Naive thymus-derived CD4-positive, alpha-beta T cell (primary cell): ENCODE measurements at regions not wholly inside any gene's neighbourhood (a gene's known extent, or its start where the extent isn't known, plus 50 kb on each side); places are given as distances from the start of the nearest gene placed in this dataset.
"Not testable (repeated sequence)": the region's sequence is repeated elsewhere in the genome, so short reads cannot be mapped to it uniquely, and the experiment has no call there.

ENCODE experiments used
- ATAC-seq: fragments of 150-1000 bp; cut with Tn5 transposase; 2 replicates; pipeline ENCODE4 v1.10.0; 2021; ENCODE audit warnings: mild to moderate bottlenecking, moderate library complexity
- CTCF ChIA-PET: fragments of 350-600 bp; sonication (Branson Sonifier 250); formaldehyde crosslinking; loops from one replicate; lab custom pipeline; 2021; ENCODE audit warnings: antibody characterized with exemption; lab: Charles Lee
- POLR2A ChIA-PET: fragments of 350-600 bp; sonication (Branson Sonifier 250); formaldehyde crosslinking; loops from one replicate; lab custom pipeline; 2021; ENCODE audit warnings: antibody characterized with exemption, inconsistent platforms; lab: Charles Lee
- DNase-seq, 9 donors: peaks; one replicate each; pipeline versions ENCODE4 v3.0.0 to v3.0.0-alpha.2; 2020 to 2022; ENCODE audit warnings: mixed read lengths in 1 of 9
- H3K27ac ChIP-seq: one replicate; pipeline ENCODE4 v1.7.0; 2013; ENCODE audit warnings: mild to moderate bottlenecking, low read depth, low read length, moderate library complexity
- H3K27me3 ChIP-seq, 2 donors: one replicate each; pipeline ENCODE4 v1.7.0; 2013; ENCODE audit warnings: low read length in 2 of 2, mild to moderate bottlenecking in 2 of 2, moderate library complexity in 2 of 2; ENCODE audit not compliant: control insufficient read depth in 2 of 2, insufficient read depth in 2 of 2
- H3K36me3 ChIP-seq, 3 experiments: 1 replicate in 2 of 3; 2 replicates in 1 of 3; pipeline ENCODE4 v1.7.0; 2013; ENCODE audit warnings: low read length in 3 of 3, mild to moderate bottlenecking in 3 of 3, moderate library complexity in 1 of 3; ENCODE audit not compliant: insufficient read depth in 3 of 3, control insufficient read depth in 2 of 3
- H3K4me1 ChIP-seq, 2 donors: one replicate each; pipeline ENCODE4 v1.7.0; 2013; ENCODE audit warnings: low read length in 2 of 2, mild to moderate bottlenecking in 2 of 2, moderate library complexity in 1 of 2; ENCODE audit not compliant: control insufficient read depth in 2 of 2, insufficient read depth in 2 of 2
- H3K4me3 ChIP-seq: 2 replicates; pipeline ENCODE4 v1.7.0; 2013; ENCODE audit warnings: mild to moderate bottlenecking, low read length
- H3K9me3 ChIP-seq, 3 experiments: 1 replicate in 2 of 3; 2 replicates in 1 of 3; pipeline ENCODE4 v1.7.0; 2013; ENCODE audit warnings: low read length in 3 of 3; ENCODE audit not compliant: control insufficient read depth in 2 of 3
- H3K27ac Mint-ChIP-seq, 9 donors: one replicate each; pipeline ENCODE4 v1.8.0; 2020 to 2022; ENCODE audit warnings: mixed read lengths in 9 of 9, mild to moderate bottlenecking in 8 of 9, moderate library complexity in 5 of 9, inconsistent platforms in 2 of 9
- H3K27me3 Mint-ChIP-seq, 5 donors: one replicate each; pipeline ENCODE4 v1.8.0; 2021 to 2022; ENCODE audit warnings: mixed read lengths in 5 of 5, mild to moderate bottlenecking in 1 of 5
- H3K36me3 Mint-ChIP-seq, 5 donors: one replicate each; pipeline ENCODE4 v1.8.0; 2020 to 2022; ENCODE audit warnings: mixed read lengths in 5 of 5, mild to moderate bottlenecking in 3 of 5, inconsistent platforms in 1 of 5
- H3K4me1 Mint-ChIP-seq, 7 donors: one replicate each; pipeline ENCODE4 v1.8.0; 2020 to 2022; ENCODE audit warnings: mixed read lengths in 7 of 7, mild to moderate bottlenecking in 3 of 7, inconsistent platforms in 1 of 7
- H3K4me3 Mint-ChIP-seq, 10 donors: one replicate each; pipeline ENCODE4 v1.8.0; 2020 to 2022; ENCODE audit warnings: mild to moderate bottlenecking in 10 of 10, mixed read lengths in 10 of 10, moderate library complexity in 6 of 10, inconsistent platforms in 2 of 10
- H3K9me3 Mint-ChIP-seq, 11 donors: one replicate each; pipeline ENCODE4 v1.8.0; 2020 to 2022; ENCODE audit warnings: mixed read lengths in 11 of 11, mild to moderate bottlenecking in 4 of 11, inconsistent platforms in 1 of 11, moderate library complexity in 1 of 11
- intact Hi-C, 2 donors: fragments of 100-400 bp; cut with micrococcal nuclease; formaldehyde crosslinking; loops; one replicate each; pipeline ENCODE4 v1.15.1; 2023

- Mint-ChIP-seq H3K27ac (no peak overlapping the region), H3K9me3 (peaks cover 0 to 4% (median 0%) of the 10 kb centered on the region in 11 donors), H3K27me3 (no peaks in the 10 kb centered on the region), H3K36me3 (no peaks in the 10 kb centered on the region), H3K4me1 (no peaks in the 10 kb centered on the region), H3K4me3 (no peak overlapping the region)
- no peaks in the 10 kb centered on the region for H3K4me1 ChIP-seq
- no peaks in the 10 kb centered on the region for H3K36me3 ChIP-seq
- no peaks in the 10 kb centered on the region for H3K27me3 ChIP-seq
- no peak overlapping the region for H3K4me3 ChIP-seq
- POLR2A ChIA-PET, result no interaction called here
- intact Hi-C loops, result no loop called here
- H3K9me3 ChIP-seq, result no peaks in the 10 kb centered on the region
- no peak overlapping the region for H3K27ac ChIP-seq
- ATAC-seq, result no peak
- CTCF ChIA-PET, result interaction anchor here (0.6 kb wide), 1 partner anchor 748 kb away, joined by 3 read pairs; no protein-coding TSS in a partner anchor
- DNase-seq, result no peak
Measured at GRCh38 chr3:178109691-178110090, 426.5 kb upstream of the KCNMB2 start.

GRCh38 chr3:178112134-178112533 is 424.1 kb upstream of the KCNMB2 start:
- ChIA-PET CTCF (no interaction called here), POLR2A (interaction anchor here (0.5 kb wide), 1 partner anchor 932 kb away, joined by 4 read pairs; no protein-coding TSS in a partner anchor)
- Histone ChIP-seq H3K4me1 (no peaks in the 10 kb centered on the region), H3K4me3 (no peak overlapping the region), H3K36me3 (no peaks in the 10 kb centered on the region), H3K27me3 (no peaks in the 10 kb centered on the region), H3K27ac (no peak overlapping the region), H3K9me3 (no peaks in the 10 kb centered on the region)
- H3K36me3 Mint-ChIP-seq, result no peaks in the 10 kb centered on the region
- ATAC-seq (no peak), DNase-seq (no peak)
- no peak overlapping the region for H3K27ac Mint-ChIP-seq
- no peaks in the 10 kb centered on the region for H3K4me1 Mint-ChIP-seq
- H3K9me3 Mint-ChIP-seq, result peaks cover 0 to 4% (median 0%) of the 10 kb centered on the region in 11 donors
- no peak overlapping the region for H3K4me3 Mint-ChIP-seq
- H3K27me3 Mint-ChIP-seq, result no peaks in the 10 kb centered on the region
- intact Hi-C loops, result no loop called here

- H3K4me1 ChIP-seq, DNase-seq, ATAC-seq, H3K27ac ChIP-seq, H3K27me3 ChIP-seq, H3K4me1 Mint-ChIP-seq, H3K27ac Mint-ChIP-seq, H3K9me3 ChIP-seq, H3K4me3 ChIP-seq, intact Hi-C loops, H3K27me3 Mint-ChIP-seq, H3K4me3 Mint-ChIP-seq, H3K9me3 Mint-ChIP-seq, H3K36me3 ChIP-seq, H3K36me3 Mint-ChIP-seq, CTCF ChIA-PET: not testable (repeated sequence)
- POLR2A ChIA-PET, result interaction anchor here (0.5 kb wide), 1 partner anchor 932 kb away, joined by 4 read pairs; no protein-coding TSS in a partner anchor
Measured at GRCh38 chr3:178112552-178112951, 423.7 kb upstream of the KCNMB2 start.

- Histone ChIP-seq H3K27me3 (no peaks in the 10 kb centered on the region), H3K36me3 (no peaks in the 10 kb centered on the region), H3K9me3 (peaks cover 0 to 3% (median 0%) of the 10 kb centered on the region in 3 experiments), H3K4me3 (no peak overlapping the region), H3K4me1 (no peaks in the 10 kb centered on the region), H3K27ac (no peak overlapping the region)
- Mint-ChIP-seq H3K36me3 (peaks cover 0 to 7% (median 0%) of the 10 kb centered on the region in 5 donors), H3K4me1 (peaks cover 0 to 3% (median 0%) of the 10 kb centered on the region in 7 donors), H3K27me3 (no peaks in the 10 kb centered on the region), H3K27ac (no peak overlapping the region), H3K9me3 (peaks cover 0 to 26% (median 10%) of the 10 kb centered on the region in 11 donors), H3K4me3 (no peak overlapping the region)
- intact Hi-C loops, result no loop called here
- POLR2A ChIA-PET, result no interaction called here
- DNase-seq (no peak), ATAC-seq (no peak)
- CTCF ChIA-PET, result interaction anchor here (0.5 kb wide), 1 partner anchor 900 kb away, joined by 4 read pairs; no protein-coding TSS in a partner anchor
Measured at GRCh38 chr3:178117641-178118040, 418.6 kb upstream of the KCNMB2 start.

- H3K27me3 ChIP-seq, CTCF ChIA-PET, H3K36me3 Mint-ChIP-seq, DNase-seq, intact Hi-C loops, H3K27me3 Mint-ChIP-seq, H3K4me3 Mint-ChIP-seq, H3K4me3 ChIP-seq, H3K27ac Mint-ChIP-seq, H3K27ac ChIP-seq, H3K9me3 ChIP-seq, H3K4me1 ChIP-seq, H3K36me3 ChIP-seq, POLR2A ChIA-PET, ATAC-seq, H3K4me1 Mint-ChIP-seq: not testable (repeated sequence)
- H3K9me3 Mint-ChIP-seq, result peaks cover 0 to 26% (median 10%) of the 10 kb centered on the region in 11 donors
Measured at GRCh38 chr3:178119608-178120295, 416.5 kb upstream of the KCNMB2 start.

- peaks cover 0 to 7% (median 0%) of the 10 kb centered on the region in 5 donors for H3K36me3 Mint-ChIP-seq
- ChIA-PET CTCF (no interaction called here), POLR2A (no interaction called here)
- DNase-seq (no peak), ATAC-seq (no peak)
- Histone ChIP-seq H3K4me1 (no peaks in the 10 kb centered on the region), H3K4me3 (no peak overlapping the region), H3K36me3 (no peaks in the 10 kb centered on the region), H3K27me3 (no peaks in the 10 kb centered on the region), H3K9me3 (peaks cover 0 to 3% (median 0%) of the 10 kb centered on the region in 3 experiments), H3K27ac (no peak overlapping the region)
- H3K27me3 Mint-ChIP-seq, result no peaks in the 10 kb centered on the region
- H3K9me3 Mint-ChIP-seq, result peaks cover 0 to 26% (median 10%) of the 10 kb centered on the region in 11 donors
- intact Hi-C loops, result no loop called here
- H3K27ac Mint-ChIP-seq, result no peak overlapping the region
- H3K4me1 Mint-ChIP-seq, result peaks cover 0 to 5% (median 0%) of the 10 kb centered on the region in 7 donors
- no peak overlapping the region for H3K4me3 Mint-ChIP-seq
Measured at GRCh38 chr3:178120367-178120766, 415.9 kb upstream of the KCNMB2 start.

- Mint-ChIP-seq H3K27me3 (no peaks in the 10 kb centered on the region), H3K9me3 (peaks cover 0 to 9% (median 0%) of the 10 kb centered on the region in 11 donors), H3K4me3 (no peak overlapping the region), H3K36me3 (peaks cover 0 to 3% (median 0%) of the 10 kb centered on the region in 5 donors), H3K27ac (no peak overlapping the region), H3K4me1 (peaks cover 0 to 5% (median 0%) of the 10 kb centered on the region in 7 donors)
- Histone ChIP-seq H3K27me3 (no peaks in the 10 kb centered on the region), H3K4me3 (no peak overlapping the region), H3K4me1 (no peaks in the 10 kb centered on the region), H3K36me3 (no peaks in the 10 kb centered on the region), H3K27ac (no peak overlapping the region), H3K9me3 (no peaks in the 10 kb centered on the region)
- POLR2A ChIA-PET, result no interaction called here
- no peak for ATAC-seq
- DNase-seq, result no peak
- intact Hi-C loops, result no loop called here
- CTCF ChIA-PET, result no interaction called here
Measured at GRCh38 chr3:178126686-178127085, 409.6 kb upstream of the KCNMB2 start.
